Activated naive CD8-positive, alpha-beta T cell treated with anti-CD3 and anti-CD28 coated beads, Interleukin-2, amount 50 U/mL, for 24 hours (primary cell): ENCODE measurements at regions not wholly inside any gene's neighbourhood (a gene's known extent, or its start where the extent isn't known, plus 50 kb on each side); places are given as distances from the start of the nearest gene placed in this dataset.

Experiments
- ATAC-seq: fragments of 150-1000 bp; cut with Tn5 transposase; one replicate; pipeline ENCODE4 v1.10.0; 2021
- DNase-seq: peaks from one replicate; pipeline ENCODE4 v3.0.0; 2021
- H3K27ac Mint-ChIP-seq: one replicate; pipeline ENCODE4 v1.8.0; 2021; ENCODE audit warnings: mild to moderate bottlenecking, mixed read lengths
- H3K27me3 Mint-ChIP-seq: one replicate; pipeline ENCODE4 v1.8.0; 2021; ENCODE audit warnings: mixed read lengths
- H3K36me3 Mint-ChIP-seq: one replicate; pipeline ENCODE4 v1.8.0; 2021; ENCODE audit warnings: low read depth, mixed read lengths
- H3K4me1 Mint-ChIP-seq: one replicate; pipeline ENCODE4 v1.8.0; 2021; ENCODE audit warnings: mixed read lengths
- H3K4me3 Mint-ChIP-seq: one replicate; pipeline ENCODE4 v1.8.0; 2021; ENCODE audit warnings: mild to moderate bottlenecking, moderate library complexity, mixed read lengths
- H3K9me3 Mint-ChIP-seq: one replicate; pipeline ENCODE4 v1.8.0; 2021; ENCODE audit warnings: mixed read lengths

DNA sequence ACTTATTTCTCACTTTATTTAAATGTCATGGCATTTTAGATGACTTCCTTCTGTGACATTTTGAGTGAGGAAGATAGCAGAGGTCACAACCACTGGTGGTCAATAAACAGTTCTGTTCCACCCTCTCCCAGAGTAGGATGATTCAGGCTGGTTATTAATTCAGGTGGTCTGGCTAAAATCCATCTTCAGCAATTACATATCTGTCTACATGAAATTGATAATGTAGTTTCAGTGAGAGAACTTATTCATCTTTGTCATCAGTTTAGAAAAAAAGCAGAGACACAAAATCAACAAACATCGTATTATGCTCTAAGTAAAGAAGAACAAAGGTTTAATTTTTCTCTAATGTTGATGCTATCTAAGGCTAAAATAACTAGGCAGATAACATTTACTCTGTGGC is 525.5 kb downstream of the TENT5A start:
- no peak for ATAC-seq
- Mint-ChIP-seq H3K4me3 (no peak overlapping the region), H3K36me3 (no peaks in the 10 kb centered on the region), H3K27ac (no peak overlapping the region), H3K27me3 (no peaks in the 10 kb centered on the region), H3K4me1 (no peaks in the 10 kb centered on the region), H3K9me3 (peaks cover 7% of the 10 kb centered on the region)
- DNase-seq = no peak

- Mint-ChIP-seq H3K4me1 (no peaks in the 10 kb centered on the region), H3K36me3 (no peaks in the 10 kb centered on the region), H3K9me3 (no peaks in the 10 kb centered on the region), H3K4me3 (no peak overlapping the region), H3K27me3 (no peaks in the 10 kb centered on the region), H3K27ac (no peak overlapping the region)
- no peak for ATAC-seq
- DNase-seq = no peak
Measured at GRCh38 chr6:81216668-81217067, 535.8 kb downstream of the TENT5A start.

DNA sequence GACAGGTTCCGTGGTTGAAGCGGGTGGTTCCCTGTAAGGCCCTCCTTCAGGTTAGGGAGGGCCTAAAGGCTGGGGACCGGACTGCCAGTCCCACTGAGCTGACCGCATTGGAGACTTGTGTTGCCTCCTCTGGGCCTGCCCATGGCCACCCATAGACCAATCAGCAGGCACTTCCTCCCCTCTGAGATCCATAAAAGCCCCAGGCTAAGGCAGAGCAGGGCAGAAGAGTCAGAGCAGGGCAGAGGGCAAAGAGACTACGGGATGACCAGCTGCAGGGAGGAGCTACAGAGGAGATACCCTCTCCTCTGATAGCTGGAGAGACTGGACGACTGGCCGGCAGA is 537.4 kb downstream of the TENT5A start:
- H3K36me3 Mint-ChIP-seq = no peaks in the 10 kb centered on the region

DNA sequence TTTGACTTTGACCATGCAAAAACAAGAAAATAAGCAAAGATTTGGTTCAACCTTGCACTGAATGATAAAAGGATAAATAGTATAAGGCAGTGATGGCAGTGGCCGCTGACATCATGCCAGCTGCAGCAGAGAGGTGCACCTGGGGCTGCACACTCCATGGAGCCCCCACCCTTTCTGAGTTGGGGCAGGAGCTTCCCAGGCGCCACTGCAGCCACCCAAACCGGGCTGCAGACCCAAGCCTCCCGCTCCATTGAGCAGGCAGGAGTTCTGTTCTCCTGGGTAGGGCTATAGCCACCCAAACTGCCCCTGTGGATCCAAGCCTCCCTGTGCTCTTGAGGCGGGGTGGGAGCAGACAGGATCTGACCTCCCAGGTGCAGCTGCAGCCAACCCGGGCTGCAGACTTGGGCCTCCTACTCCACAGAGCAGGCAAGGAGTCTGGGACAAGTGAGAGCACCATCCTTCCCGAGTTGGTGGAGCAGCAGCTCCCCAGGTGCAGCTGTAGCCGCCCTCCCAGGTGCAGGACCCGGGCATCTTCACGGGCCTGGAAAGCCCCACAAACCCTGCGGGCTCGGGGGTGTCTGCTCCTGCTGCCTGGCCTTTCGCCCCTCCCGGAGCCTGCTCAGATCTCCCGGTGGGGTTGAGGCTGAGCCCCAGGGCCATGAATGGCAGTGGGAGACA is 537.9 kb downstream of the TENT5A start:
- no peak overlapping the region for H3K4me3 Mint-ChIP-seq
- DNase-seq = no peak

More for the DNA sequence above, 537.4 kb downstream of the TENT5A start:
- Mint-ChIP-seq H3K27me3 (no peaks in the 10 kb centered on the region), H3K4me1 (no peaks in the 10 kb centered on the region), H3K27ac (no peak overlapping the region), H3K4me3 (no peak overlapping the region), H3K9me3 (peaks cover 8% of the 10 kb centered on the region)
- ATAC-seq (no peak), DNase-seq (no peak)

GRCh38 chr6:81204731-81205130 is 547.8 kb downstream of the TENT5A start:
- Mint-ChIP-seq H3K27ac (no peak overlapping the region), H3K9me3 (peaks cover 4% of the 10 kb centered on the region), H3K4me1 (no peaks in the 10 kb centered on the region), H3K4me3 (no peak overlapping the region), H3K36me3 (no peaks in the 10 kb centered on the region), H3K27me3 (no peaks in the 10 kb centered on the region)
- no peak for DNase-seq
- ATAC-seq = no peak

More for the DNA sequence above, 537.9 kb downstream of the TENT5A start:
- peaks cover 8% of the 10 kb centered on the region for H3K9me3 Mint-ChIP-seq
- H3K36me3 Mint-ChIP-seq = no peaks in the 10 kb centered on the region
- no peak overlapping the region for H3K27ac Mint-ChIP-seq
- H3K27me3 Mint-ChIP-seq = no peaks in the 10 kb centered on the region
- ATAC-seq = no peak
- H3K4me1 Mint-ChIP-seq = no peaks in the 10 kb centered on the region

- no peak for DNase-seq
- Mint-ChIP-seq H3K27ac (no peak overlapping the region), H3K27me3 (no peaks in the 10 kb centered on the region), H3K4me3 (no peak overlapping the region), H3K9me3 (peaks cover 9% of the 10 kb centered on the region), H3K4me1 (no peaks in the 10 kb centered on the region), H3K36me3 (no peaks in the 10 kb centered on the region)
- no peak for ATAC-seq
Measured at GRCh38 chr6:81194374-81194773, 558.1 kb downstream of the TENT5A start.

- H3K4me3 Mint-ChIP-seq = no peak overlapping the region
- H3K27me3 Mint-ChIP-seq = no peaks in the 10 kb centered on the region
- no peaks in the 10 kb centered on the region for H3K36me3 Mint-ChIP-seq
- DNase-seq (no peak), ATAC-seq (no peak)
- H3K27ac Mint-ChIP-seq = no peak overlapping the region
- H3K4me1 Mint-ChIP-seq = no peaks in the 10 kb centered on the region
- H3K9me3 Mint-ChIP-seq = no peaks in the 10 kb centered on the region
Measured at GRCh38 chr6:81172056-81172740, 580.3 kb downstream of the TENT5A start.

DNA sequence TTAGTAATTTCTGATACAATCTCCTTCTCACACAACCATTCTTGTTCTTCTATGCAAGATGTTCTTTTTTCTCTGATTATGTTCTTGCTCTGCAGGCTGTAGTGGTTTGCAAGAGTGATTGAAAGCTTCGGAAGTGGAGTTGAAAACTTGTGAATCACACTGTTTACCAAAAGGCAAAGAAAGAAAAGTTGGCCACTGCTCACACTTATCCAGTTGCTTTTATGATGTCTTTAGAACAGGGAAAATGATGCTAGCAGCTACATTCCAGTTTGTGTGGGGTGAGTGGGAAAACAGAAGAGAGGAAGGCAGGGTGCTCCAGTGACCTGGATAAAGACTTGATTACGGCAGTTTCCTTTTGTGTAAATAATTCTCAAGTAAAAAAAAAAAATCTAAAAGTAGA is 583.3 kb downstream of the TENT5A start:
- no peak overlapping the region for H3K4me3 Mint-ChIP-seq
- H3K4me1 Mint-ChIP-seq = no peaks in the 10 kb centered on the region
- DNase-seq (no peak), ATAC-seq (no peak)
- no peaks in the 10 kb centered on the region for H3K36me3 Mint-ChIP-seq
- no peaks in the 10 kb centered on the region for H3K9me3 Mint-ChIP-seq
- H3K27me3 Mint-ChIP-seq = no peaks in the 10 kb centered on the region
- no peak overlapping the region for H3K27ac Mint-ChIP-seq

DNA sequence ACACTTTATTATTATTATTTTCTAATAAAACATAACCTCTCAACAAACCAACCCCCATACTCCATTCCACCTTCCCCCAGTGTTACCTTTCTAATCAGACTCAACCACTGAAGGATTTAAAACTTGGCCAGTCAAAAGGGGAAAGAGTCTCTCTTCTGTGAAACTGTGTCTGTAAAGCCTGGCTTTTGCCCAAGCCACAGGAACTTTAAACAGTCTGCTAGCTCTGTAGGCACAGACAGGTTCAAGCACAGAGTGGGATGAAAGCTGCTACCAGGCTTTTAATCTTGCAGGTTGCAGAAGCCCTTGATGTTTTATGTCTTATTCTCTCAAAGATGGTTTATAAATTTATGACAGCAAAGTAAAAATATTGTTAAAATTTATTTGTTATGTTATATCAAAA is 585.7 kb downstream of the TENT5A start:
- Mint-ChIP-seq H3K4me1 (no peaks in the 10 kb centered on the region), H3K27me3 (no peaks in the 10 kb centered on the region), H3K36me3 (no peaks in the 10 kb centered on the region), H3K4me3 (no peak overlapping the region), H3K27ac (no peak overlapping the region), H3K9me3 (no peaks in the 10 kb centered on the region)
- ATAC-seq (no peak), DNase-seq (no peak)

GRCh38 chr6:81158956-81159355 is 593.5 kb downstream of the TENT5A start:
- Mint-ChIP-seq H3K36me3 (no peaks in the 10 kb centered on the region), H3K27ac (no peak overlapping the region), H3K4me1 (no peaks in the 10 kb centered on the region), H3K9me3 (peaks cover 6% of the 10 kb centered on the region), H3K4me3 (no peak overlapping the region), H3K27me3 (no peaks in the 10 kb centered on the region)
- DNase-seq = no peak
- ATAC-seq = no peak

DNA sequence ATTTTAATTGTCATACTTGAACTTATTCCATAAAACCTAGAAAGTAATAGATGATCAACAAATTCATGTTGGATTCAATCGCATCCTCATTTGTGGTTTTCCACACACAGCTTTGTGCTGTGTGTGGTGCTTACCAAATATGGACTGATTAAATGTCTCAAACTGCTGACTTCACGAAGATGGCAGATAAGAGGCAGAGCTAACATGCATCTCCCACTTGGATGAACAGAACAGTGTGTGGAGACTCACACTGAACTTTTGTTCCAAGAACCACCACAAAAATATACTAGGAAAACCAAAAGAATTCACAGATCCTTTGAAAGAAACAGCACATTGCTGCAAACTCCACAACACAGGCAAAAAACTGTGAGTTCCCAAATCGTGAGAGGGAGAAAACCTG is 603.7 kb downstream of the TENT5A start:
- ATAC-seq (no peak), DNase-seq (no peak)
- Mint-ChIP-seq H3K27me3 (no peaks in the 10 kb centered on the region), H3K27ac (no peak overlapping the region), H3K36me3 (no peaks in the 10 kb centered on the region), H3K4me3 (no peak overlapping the region), H3K9me3 (peaks cover 9% of the 10 kb centered on the region), H3K4me1 (no peaks in the 10 kb centered on the region)

- Mint-ChIP-seq H3K4me3 (no peak overlapping the region), H3K9me3 (peaks cover 8% of the 10 kb centered on the region), H3K27me3 (no peaks in the 10 kb centered on the region), H3K36me3 (no peaks in the 10 kb centered on the region), H3K27ac (no peak overlapping the region), H3K4me1 (no peaks in the 10 kb centered on the region)
- ATAC-seq = no peak
- no peak for DNase-seq
Measured at GRCh38 chr6:81145506-81145905, 607.0 kb downstream of the TENT5A start.

GRCh38 chr6:81144346-81144745 is 608.1 kb downstream of the TENT5A start:
- no peak for DNase-seq
- no peaks in the 10 kb centered on the region for H3K4me1 Mint-ChIP-seq
- H3K27me3 Mint-ChIP-seq = no peaks in the 10 kb centered on the region
- no peak overlapping the region for H3K4me3 Mint-ChIP-seq
- peaks cover 8% of the 10 kb centered on the region for H3K9me3 Mint-ChIP-seq
- ATAC-seq = no peak
- no peak overlapping the region for H3K27ac Mint-ChIP-seq
- no peaks in the 10 kb centered on the region for H3K36me3 Mint-ChIP-seq

- Mint-ChIP-seq H3K27me3 (no peaks in the 10 kb centered on the region), H3K9me3 (peaks cover 12% of the 10 kb centered on the region), H3K4me3 (no peak overlapping the region), H3K27ac (no peak overlapping the region), H3K4me1 (no peaks in the 10 kb centered on the region), H3K36me3 (no peaks in the 10 kb centered on the region)
- DNase-seq (no peak), ATAC-seq (no peak)
Measured at GRCh38 chr6:81138236-81138635, 614.2 kb downstream of the TENT5A start.

- no peak overlapping the region for H3K4me3 Mint-ChIP-seq
- no peak overlapping the region for H3K27ac Mint-ChIP-seq
- H3K27me3 Mint-ChIP-seq = no peaks in the 10 kb centered on the region
- H3K9me3 Mint-ChIP-seq = peaks cover 3% of the 10 kb centered on the region
- no peaks in the 10 kb centered on the region for H3K36me3 Mint-ChIP-seq
- no peak for DNase-seq
- no peak for ATAC-seq
- H3K4me1 Mint-ChIP-seq = no peaks in the 10 kb centered on the region
Measured at GRCh38 chr6:81130969-81131368, 621.5 kb downstream of the TENT5A start.

DNA sequence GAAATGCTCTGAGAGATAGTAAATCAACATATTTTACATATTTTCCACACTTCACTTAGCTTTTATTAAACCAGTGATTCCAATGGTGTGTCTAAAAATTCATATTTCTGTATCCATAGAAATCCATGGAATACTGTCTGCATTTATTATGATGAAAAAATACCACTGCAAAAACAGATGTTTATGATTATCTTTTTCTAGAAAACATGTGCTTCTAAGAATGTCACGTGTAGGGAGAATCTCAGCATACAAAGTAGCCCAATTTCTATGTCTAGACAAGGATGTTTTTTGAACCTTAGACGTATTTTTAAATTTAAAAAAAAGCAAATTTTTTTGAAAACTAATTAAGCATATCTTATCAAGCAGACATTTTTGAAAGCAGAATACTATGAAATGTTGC is 622.4 kb downstream of the TENT5A start:
- Mint-ChIP-seq H3K4me3 (no peak overlapping the region), H3K9me3 (peaks cover 3% of the 10 kb centered on the region), H3K36me3 (no peaks in the 10 kb centered on the region), H3K4me1 (no peaks in the 10 kb centered on the region), H3K27me3 (no peaks in the 10 kb centered on the region), H3K27ac (no peak overlapping the region)
- DNase-seq (no peak), ATAC-seq (no peak)
